HCT116 (cell line): ENCODE measurements at regions not wholly inside any gene's neighbourhood (a gene's known extent, or its start where the extent isn't known, plus 50 kb on each side); places are given as distances from the start of the nearest gene placed in this dataset.
A peak's percentile ranks its signal among the peaks of the same experiment; 100 is the strongest.

Source experiments
- ATF3 ChIP-seq: IDR thresholded peaks from 2 replicates; pipeline ENCODE4 v1.6.1; 2012
- CTCF ChIP-seq, 3 experiments: fragments of 200-600 bp in 1 of 3; sonication (generic) in 1 of 3; IDR thresholded peaks in 2 of 3; conservative IDR thresholded peaks in 1 of 3; 2 replicates each; pipeline ENCODE4 v1.5.1; 2012 to 2017; ENCODE audit warnings: low read depth in 2 of 3, low read length in 2 of 3, antibody characterized with exemption in 1 of 3, borderline replicate concordance in 1 of 3, control low read depth in 1 of 3, mild to moderate bottlenecking in 1 of 3, mixed read lengths in 1 of 3, mixed run types in 1 of 3, moderate library complexity in 1 of 3; ENCODE audit not compliant: insufficient read depth in 1 of 3
- EGR1 ChIP-seq: IDR thresholded peaks from 2 replicates; pipeline ENCODE4 v1.6.1; 2012; ENCODE audit warnings: low read depth
- ELF1 ChIP-seq: IDR thresholded peaks from 2 replicates; pipeline ENCODE4 v1.6.1; 2012; ENCODE audit warnings: low read depth, borderline replicate concordance
- FOSL1 ChIP-seq: IDR thresholded peaks from 2 replicates; pipeline ENCODE4 v1.6.1; 2012; ENCODE audit warnings: low read depth
- POLR2A ChIP-seq: IDR thresholded peaks from 2 replicates; pipeline ENCODE4 v1.7.0; 2011; ENCODE audit warnings: borderline replicate concordance; ENCODE audit not compliant: insufficient read depth, insufficient read length; ENCODE audit errors: extremely low read depth
- RAD21 ChIP-seq: IDR thresholded peaks from 2 replicates; pipeline ENCODE4 v1.6.1; 2012; ENCODE audit warnings: low read depth, mild to moderate bottlenecking
- REST ChIP-seq: IDR thresholded peaks from 2 replicates; pipeline ENCODE4 v1.6.1; 2012; ENCODE audit warnings: low read depth
- ZBTB33 ChIP-seq: IDR thresholded peaks from 2 replicates; pipeline ENCODE4 v1.6.1; 2011; ENCODE audit warnings: mild to moderate bottlenecking, low read length, moderate library complexity; ENCODE audit not compliant: insufficient replicate concordance; ENCODE audit errors: extremely low read depth

GRCh38 chr10:4354382-4354812, 471.6 kb upstream of the AKR1E2 start (continued):
- TF ChIP-seq ZBTB33 (no peak), REST (no peak), EGR1 (no peak), ELF1 (no peak), ATF3 (no peak), RAD21 (peak; percentile 27; the same call in 1 of the 2 replicates), FOSL1 (peak; percentile 68), POLR2A (peak; percentile 30), CTCF (IDR thresholded peaks at IDR 0.05 in 2 of 3, conservative IDR thresholded peaks at IDR 0.05 in 1 of 3; ENCODE audit: borderline replicate concordance in 1 of 3, insufficient read depth in 1 of 3, low read depth in 2 of 3, low read length in 2 of 3) (no peak)
